Stimulated activated memory B cell treated with anti-CD40 and anti-IgM and Interleukin-4, amounts not matched to agents 10 μg/mL and 1 μg/mL and 100 μg/mL, for 72 hours (primary cell): ENCODE measurements at regions not wholly inside any gene's neighbourhood (a gene's known extent, or its start where the extent isn't known, plus 50 kb on each side); places are given as distances from the start of the nearest gene placed in this dataset.

ENCODE experiments used
- ATAC-seq: fragments of 150-1000 bp; cut with Tn5 transposase; 2 replicates; pipeline ENCODE4 v1.10.0; 2021
- H3K27ac Mint-ChIP-seq: one replicate; pipeline ENCODE4 v1.8.0; 2022; ENCODE audit warnings: mild to moderate bottlenecking, mixed read lengths
- H3K27me3 Mint-ChIP-seq: one replicate; pipeline ENCODE4 v1.8.0; 2022; ENCODE audit warnings: mixed read lengths
- H3K36me3 Mint-ChIP-seq: one replicate; pipeline ENCODE4 v1.8.0; 2022; ENCODE audit warnings: mixed read lengths
- H3K4me1 Mint-ChIP-seq: one replicate; pipeline ENCODE4 v1.8.0; 2022; ENCODE audit warnings: mixed read lengths
- H3K4me3 Mint-ChIP-seq: one replicate; pipeline ENCODE4 v1.8.0; 2022; ENCODE audit warnings: mild to moderate bottlenecking, moderate library complexity, mixed read lengths
- H3K9me3 Mint-ChIP-seq: one replicate; pipeline ENCODE4 v1.8.0; 2022; ENCODE audit warnings: mixed read lengths

GRCh38 chr4:58551676-58552075 lies 1441.5 kb upstream of the IGFBP7 start:
- Mint-ChIP-seq H3K4me3 (no peak overlapping the region), H3K27ac (no peak overlapping the region), H3K4me1 (no peaks in the 10 kb centered on the region), H3K27me3 (no peaks in the 10 kb centered on the region), H3K36me3 (no peaks in the 10 kb centered on the region), H3K9me3 (peaks cover 4% of the 10 kb centered on the region)
- ATAC-seq, result no peak

- ATAC-seq, result no peak
- no peaks in the 10 kb centered on the region for H3K36me3 Mint-ChIP-seq
- no peaks in the 10 kb centered on the region for H3K4me1 Mint-ChIP-seq
- peaks cover 1% of the 10 kb centered on the region for H3K9me3 Mint-ChIP-seq
- no peak overlapping the region for H3K4me3 Mint-ChIP-seq
- H3K27ac Mint-ChIP-seq, result no peak overlapping the region
- no peaks in the 10 kb centered on the region for H3K27me3 Mint-ChIP-seq
Observed at GRCh38 chr4:58543465-58543864, 1433.3 kb upstream of the IGFBP7 start.

GRCh38 chr4:58541926-58542325 lies 1431.7 kb upstream of the IGFBP7 start:
- Mint-ChIP-seq H3K4me1 (no peaks in the 10 kb centered on the region), H3K36me3 (no peaks in the 10 kb centered on the region), H3K4me3 (no peak overlapping the region), H3K9me3 (peaks cover 3% of the 10 kb centered on the region), H3K27me3 (no peaks in the 10 kb centered on the region), H3K27ac (no peak overlapping the region)
- no peak for ATAC-seq

- no peak for ATAC-seq
- no peak overlapping the region for H3K27ac Mint-ChIP-seq
- no peaks in the 10 kb centered on the region for H3K36me3 Mint-ChIP-seq
- H3K27me3 Mint-ChIP-seq, result no peaks in the 10 kb centered on the region
- H3K4me1 Mint-ChIP-seq, result no peaks in the 10 kb centered on the region
- H3K9me3 Mint-ChIP-seq, result peaks cover 12% of the 10 kb centered on the region
- H3K4me3 Mint-ChIP-seq, result no peak overlapping the region
Observed at GRCh38 chr4:58522765-58523382, 1412.7 kb upstream of the IGFBP7 start.

GRCh38 chr4:58515226-58515625 lies 1405.0 kb upstream of the IGFBP7 start:
- no peak overlapping the region for H3K4me3 Mint-ChIP-seq
- H3K4me1 Mint-ChIP-seq, result no peaks in the 10 kb centered on the region
- peaks cover 4% of the 10 kb centered on the region for H3K9me3 Mint-ChIP-seq
- H3K27ac Mint-ChIP-seq, result no peak overlapping the region
- H3K36me3 Mint-ChIP-seq, result no peaks in the 10 kb centered on the region
- no peak for ATAC-seq
- H3K27me3 Mint-ChIP-seq, result no peaks in the 10 kb centered on the region

GRCh38 chr4:58514299-58514698 lies 1404.1 kb upstream of the IGFBP7 start:
- H3K36me3 Mint-ChIP-seq, result no peaks in the 10 kb centered on the region
- no peaks in the 10 kb centered on the region for H3K4me1 Mint-ChIP-seq
- no peak overlapping the region for H3K4me3 Mint-ChIP-seq
- no peaks in the 10 kb centered on the region for H3K27me3 Mint-ChIP-seq
- no peak for ATAC-seq
- no peak overlapping the region for H3K27ac Mint-ChIP-seq
- H3K9me3 Mint-ChIP-seq, result peaks cover 1% of the 10 kb centered on the region

GRCh38 chr4:58510652-58511051 lies 1400.5 kb upstream of the IGFBP7 start:
- Mint-ChIP-seq H3K27ac (no peak overlapping the region), H3K4me3 (no peak overlapping the region), H3K27me3 (no peaks in the 10 kb centered on the region), H3K36me3 (no peaks in the 10 kb centered on the region), H3K9me3 (no peaks in the 10 kb centered on the region), H3K4me1 (no peaks in the 10 kb centered on the region)
- ATAC-seq, result no peak

GRCh38 chr4:58507079-58507478 lies 1396.9 kb upstream of the IGFBP7 start:
- H3K4me3 Mint-ChIP-seq, result no peak overlapping the region
- no peaks in the 10 kb centered on the region for H3K36me3 Mint-ChIP-seq
- peaks cover 2% of the 10 kb centered on the region for H3K9me3 Mint-ChIP-seq
- H3K27me3 Mint-ChIP-seq, result no peaks in the 10 kb centered on the region
- ATAC-seq, result no peak
- H3K27ac Mint-ChIP-seq, result no peak overlapping the region
- no peaks in the 10 kb centered on the region for H3K4me1 Mint-ChIP-seq

GRCh38 chr4:58502839-58503238 lies 1392.7 kb upstream of the IGFBP7 start:
- no peak for ATAC-seq
- no peaks in the 10 kb centered on the region for H3K36me3 Mint-ChIP-seq
- H3K9me3 Mint-ChIP-seq, result peaks cover 2% of the 10 kb centered on the region
- no peaks in the 10 kb centered on the region for H3K4me1 Mint-ChIP-seq
- no peak overlapping the region for H3K4me3 Mint-ChIP-seq
- H3K27ac Mint-ChIP-seq, result no peak overlapping the region
- H3K27me3 Mint-ChIP-seq, result no peaks in the 10 kb centered on the region

- Mint-ChIP-seq H3K27ac (no peak overlapping the region), H3K36me3 (no peaks in the 10 kb centered on the region), H3K4me3 (no peak overlapping the region), H3K4me1 (no peaks in the 10 kb centered on the region), H3K27me3 (no peaks in the 10 kb centered on the region), H3K9me3 (peaks cover 1% of the 10 kb centered on the region)
- ATAC-seq, result no peak
Observed at GRCh38 chr4:58499182-58499581, 1389.0 kb upstream of the IGFBP7 start.

GRCh38 chr4:58491620-58492019 lies 1381.4 kb upstream of the IGFBP7 start:
- Mint-ChIP-seq H3K36me3 (no peaks in the 10 kb centered on the region), H3K4me1 (no peaks in the 10 kb centered on the region), H3K27me3 (no peaks in the 10 kb centered on the region), H3K4me3 (no peak overlapping the region), H3K9me3 (peaks cover 3% of the 10 kb centered on the region), H3K27ac (no peak overlapping the region)
- no peak for ATAC-seq

- Mint-ChIP-seq H3K4me1 (no peaks in the 10 kb centered on the region), H3K27me3 (no peaks in the 10 kb centered on the region), H3K27ac (no peak overlapping the region), H3K9me3 (no peaks in the 10 kb centered on the region), H3K4me3 (no peak overlapping the region), H3K36me3 (no peaks in the 10 kb centered on the region)
- ATAC-seq, result no peak
Observed at GRCh38 chr4:58477950-58478349, 1367.8 kb upstream of the IGFBP7 start.

- Mint-ChIP-seq H3K27ac (no peak overlapping the region), H3K4me3 (no peak overlapping the region), H3K9me3 (no peaks in the 10 kb centered on the region), H3K27me3 (no peaks in the 10 kb centered on the region), H3K36me3 (no peaks in the 10 kb centered on the region), H3K4me1 (no peaks in the 10 kb centered on the region)
- ATAC-seq, result no peak
Observed at GRCh38 chr4:58477513-58477912, 1367.3 kb upstream of the IGFBP7 start.

GRCh38 chr4:58475097-58475496 lies 1364.9 kb upstream of the IGFBP7 start:
- no peak for ATAC-seq
- no peaks in the 10 kb centered on the region for H3K9me3 Mint-ChIP-seq
- H3K36me3 Mint-ChIP-seq, result no peaks in the 10 kb centered on the region
- H3K27ac Mint-ChIP-seq, result no peak overlapping the region
- no peaks in the 10 kb centered on the region for H3K27me3 Mint-ChIP-seq
- no peak overlapping the region for H3K4me3 Mint-ChIP-seq
- no peaks in the 10 kb centered on the region for H3K4me1 Mint-ChIP-seq

- Mint-ChIP-seq H3K36me3 (no peaks in the 10 kb centered on the region), H3K27ac (no peak overlapping the region), H3K9me3 (peaks cover 7% of the 10 kb centered on the region), H3K27me3 (no peaks in the 10 kb centered on the region), H3K4me3 (no peak overlapping the region), H3K4me1 (no peaks in the 10 kb centered on the region)
- no peak for ATAC-seq
Observed at GRCh38 chr4:58465031-58465430, 1354.8 kb upstream of the IGFBP7 start.

- no peaks in the 10 kb centered on the region for H3K4me1 Mint-ChIP-seq
- H3K27me3 Mint-ChIP-seq, result no peaks in the 10 kb centered on the region
- peaks cover 6% of the 10 kb centered on the region for H3K9me3 Mint-ChIP-seq
- no peaks in the 10 kb centered on the region for H3K36me3 Mint-ChIP-seq
- peak; percentile 50 for ATAC-seq
- H3K4me3 Mint-ChIP-seq, result no peak overlapping the region
- no peak overlapping the region for H3K27ac Mint-ChIP-seq
Observed at GRCh38 chr4:58456727-58457384, 1346.7 kb upstream of the IGFBP7 start.
